ENCODE measurements at regions not wholly inside any gene's neighbourhood (a gene's known extent, or its start where the extent isn't known, plus 50 kb on each side); places are given as distances from the start of the nearest gene placed in this dataset.

GRCh38 chr13:59464926-59465325, 698.8 kb downstream of the DIAPH3 start:
- no peak overlapping the region for H3K27ac ChIP-seq
- no peak overlapping the region for H3K4me3 ChIP-seq (ENCODE audit: low read depth, low read length)
- no peak for TF ChIP-seq CTCF (IDR thresholded peaks at IDR 0.05; ENCODE audit: low read depth, low read length)
- DNase-seq: no peak
- no peaks in the 10 kb centered on the region for H3K27me3 ChIP-seq (ENCODE audit: insufficient read depth, low read depth, severe bottlenecking)
- no peaks in the 10 kb centered on the region for H3K36me3 ChIP-seq
- no peaks in the 10 kb centered on the region for H3K9me3 ChIP-seq (ENCODE audit: severe bottlenecking)

- no peak for TF ChIP-seq CTCF (IDR thresholded peaks at IDR 0.05; ENCODE audit: low read depth, low read length)
- Histone ChIP-seq H3K27ac (no peak overlapping the region), H3K9me3 (ENCODE audit: severe bottlenecking) (no peaks in the 10 kb centered on the region), H3K4me3 (ENCODE audit: low read depth, low read length) (no peak overlapping the region), H3K36me3 (no peaks in the 10 kb centered on the region), H3K27me3 (ENCODE audit: insufficient read depth, low read depth, severe bottlenecking) (no peaks in the 10 kb centered on the region)
- DNase-seq: no peak
Measured at GRCh38 chr13:59468396-59468795, 695.3 kb downstream of the DIAPH3 start.

- no peaks in the 10 kb centered on the region for H3K36me3 ChIP-seq
- H3K27ac ChIP-seq: no peak overlapping the region
- no peak for TF ChIP-seq CTCF (IDR thresholded peaks at IDR 0.05; ENCODE audit: low read depth, low read length)
- no peak for DNase-seq
- no peaks in the 10 kb centered on the region for H3K9me3 ChIP-seq (ENCODE audit: severe bottlenecking)
- H3K4me3 ChIP-seq (ENCODE audit: low read depth, low read length): no peak overlapping the region
- no peaks in the 10 kb centered on the region for H3K27me3 ChIP-seq (ENCODE audit: insufficient read depth, low read depth, severe bottlenecking)
Measured at GRCh38 chr13:59471106-59471505, 692.6 kb downstream of the DIAPH3 start.

- no peak for TF ChIP-seq CTCF (IDR thresholded peaks at IDR 0.05; ENCODE audit: low read depth, low read length)
- DNase-seq: no peak
- no peaks in the 10 kb centered on the region for H3K27me3 ChIP-seq (ENCODE audit: insufficient read depth, low read depth, severe bottlenecking)
- H3K27ac ChIP-seq: no peak overlapping the region
- no peaks in the 10 kb centered on the region for H3K36me3 ChIP-seq
- H3K9me3 ChIP-seq (ENCODE audit: severe bottlenecking): no peaks in the 10 kb centered on the region
- no peak overlapping the region for H3K4me3 ChIP-seq (ENCODE audit: low read depth, low read length)
Measured at GRCh38 chr13:59472134-59472533, 691.6 kb downstream of the DIAPH3 start.

GRCh38 chr13:59474696-59475095, 689.0 kb downstream of the DIAPH3 start:
- Histone ChIP-seq H3K36me3 (no peaks in the 10 kb centered on the region), H3K27ac (no peak overlapping the region), H3K4me3 (ENCODE audit: low read depth, low read length) (no peak overlapping the region), H3K27me3 (ENCODE audit: insufficient read depth, low read depth, severe bottlenecking) (no peaks in the 10 kb centered on the region), H3K9me3 (ENCODE audit: severe bottlenecking) (no peaks in the 10 kb centered on the region)
- DNase-seq: no peak
- TF ChIP-seq CTCF (IDR thresholded peaks at IDR 0.05; ENCODE audit: low read depth, low read length): no peak

- Histone ChIP-seq H3K36me3 (no peaks in the 10 kb centered on the region), H3K27ac (no peak overlapping the region), H3K27me3 (ENCODE audit: insufficient read depth, low read depth, severe bottlenecking) (no peaks in the 10 kb centered on the region), H3K9me3 (ENCODE audit: severe bottlenecking) (no peaks in the 10 kb centered on the region), H3K4me3 (ENCODE audit: low read depth, low read length) (no peak overlapping the region)
- no peak for DNase-seq
- no peak for TF ChIP-seq CTCF (IDR thresholded peaks at IDR 0.05; ENCODE audit: low read depth, low read length)
Measured at GRCh38 chr13:59475911-59476310, 687.8 kb downstream of the DIAPH3 start.

All from WERI-Rb-1 (cell line).